IPS-18a (cell line): ENCODE measurements at regions not wholly inside any gene's neighbourhood (a gene's known extent, or its start where the extent isn't known, plus 50 kb on each side); places are given as distances from the start of the nearest gene placed in this dataset.
"Not testable (repeated sequence)": the region's sequence is repeated elsewhere in the genome, so short reads cannot be mapped to it uniquely, and the experiment has no call there.

ENCODE experiments used
- H3K27ac ChIP-seq: one replicate; pipeline ENCODE4 v1.5.1; 2013; ENCODE audit warnings: low read length
- H3K27me3 ChIP-seq: one replicate; pipeline ENCODE4 v1.6.1; 2013; ENCODE audit warnings: mild to moderate bottlenecking, low read length; ENCODE audit not compliant: control insufficient read depth, insufficient read depth
- H3K36me3 ChIP-seq: one replicate; pipeline ENCODE4 v1.6.1; 2013; ENCODE audit warnings: low read depth, low read length; ENCODE audit not compliant: control insufficient read depth
- H3K4me1 ChIP-seq: one replicate; pipeline ENCODE4 v1.6.1; 2013; ENCODE audit warnings: low read depth, low read length; ENCODE audit not compliant: control insufficient read depth
- H3K4me3 ChIP-seq: one replicate; pipeline ENCODE4 v1.5.1; 2013; ENCODE audit warnings: low read length
- H3K9ac ChIP-seq: one replicate; pipeline ENCODE4 v1.6.1; 2013; ENCODE audit warnings: mild to moderate bottlenecking, low read length, moderate library complexity
- H3K9me3 ChIP-seq: one replicate; pipeline ENCODE4 v1.6.1; 2013; ENCODE audit warnings: low read depth, low read length; ENCODE audit not compliant: control insufficient read depth

GRCh38 chr13:108077284-108077683, 138.1 kb downstream of the LIG4 start:
- H3K36me3 ChIP-seq: no peaks in the 10 kb centered on the region
- H3K9me3 ChIP-seq: peaks cover 10% of the 10 kb centered on the region
- no peak overlapping the region for H3K9ac ChIP-seq
- H3K27ac ChIP-seq: no peak overlapping the region
- no peak overlapping the region for H3K4me3 ChIP-seq
- H3K4me1 ChIP-seq: no peaks in the 10 kb centered on the region
- H3K27me3 ChIP-seq: no peaks in the 10 kb centered on the region

- H3K9me3 ChIP-seq: peaks cover 10% of the 10 kb centered on the region
- H3K4me3 ChIP-seq, H3K9ac ChIP-seq, H3K27me3 ChIP-seq, H3K4me1 ChIP-seq, H3K27ac ChIP-seq, H3K36me3 ChIP-seq: not testable (repeated sequence)
These were observed 140.9 kb downstream of the LIG4 start for GRCh38 chr13:108074429-108074828.

GRCh38 chr13:108070925-108071324, 144.4 kb downstream of the LIG4 start:
- Histone ChIP-seq H3K4me1 (no peaks in the 10 kb centered on the region), H3K36me3 (no peaks in the 10 kb centered on the region), H3K4me3 (no peak overlapping the region), H3K27ac (no peak overlapping the region), H3K9ac (no peak overlapping the region), H3K9me3 (peaks cover 2% of the 10 kb centered on the region), H3K27me3 (no peaks in the 10 kb centered on the region)

- H3K9ac ChIP-seq: no peak overlapping the region
- H3K4me3 ChIP-seq: no peak overlapping the region
- H3K36me3 ChIP-seq: no peaks in the 10 kb centered on the region
- H3K27me3 ChIP-seq: no peaks in the 10 kb centered on the region
- no peaks in the 10 kb centered on the region for H3K9me3 ChIP-seq
- no peaks in the 10 kb centered on the region for H3K4me1 ChIP-seq
- no peak overlapping the region for H3K27ac ChIP-seq
These were observed 144.8 kb downstream of the LIG4 start for GRCh38 chr13:108070491-108070890.

GRCh38 chr13:108069521-108070210, 145.7 kb downstream of the LIG4 start:
- no peak overlapping the region for H3K9ac ChIP-seq
- H3K27ac ChIP-seq: no peak overlapping the region
- no peaks in the 10 kb centered on the region for H3K27me3 ChIP-seq
- no peaks in the 10 kb centered on the region for H3K9me3 ChIP-seq
- H3K4me1 ChIP-seq: no peaks in the 10 kb centered on the region
- no peaks in the 10 kb centered on the region for H3K36me3 ChIP-seq
- no peak overlapping the region for H3K4me3 ChIP-seq

GRCh38 chr13:108064372-108064771, 151.0 kb downstream of the LIG4 start:
- H3K9me3 ChIP-seq, H3K4me3 ChIP-seq, H3K27me3 ChIP-seq, H3K36me3 ChIP-seq, H3K4me1 ChIP-seq, H3K9ac ChIP-seq, H3K27ac ChIP-seq: not testable (repeated sequence)

DNA sequence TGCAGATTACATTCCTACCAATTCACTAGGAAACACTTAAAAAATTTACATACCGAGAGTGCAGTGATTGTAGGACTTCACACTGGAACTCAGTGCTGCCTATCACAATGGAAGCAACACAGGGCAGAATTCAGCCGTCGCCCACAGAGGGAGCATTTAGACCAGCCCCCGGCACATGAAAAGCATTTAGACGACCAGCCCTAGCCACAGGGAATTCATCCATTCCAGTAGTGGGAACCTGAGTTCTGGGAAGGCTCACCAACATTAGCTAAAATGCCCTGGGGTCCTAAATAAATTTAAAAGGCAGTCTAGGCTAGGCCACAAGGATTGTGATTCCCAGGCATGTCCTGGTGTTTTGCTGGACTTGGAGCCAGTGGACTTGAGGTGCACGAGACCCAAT, 155.2 kb downstream of the LIG4 start:
- Histone ChIP-seq H3K4me3 (no peak overlapping the region), H3K27me3 (no peaks in the 10 kb centered on the region), H3K4me1 (peaks cover 4% of the 10 kb centered on the region)

GRCh38 chr13:108056278-108056677, 159.1 kb downstream of the LIG4 start:
- Histone ChIP-seq H3K4me1 (peaks cover 4% of the 10 kb centered on the region), H3K27me3 (no peaks in the 10 kb centered on the region), H3K9ac (no peak overlapping the region), H3K4me3 (no peak overlapping the region), H3K27ac (no peak overlapping the region), H3K9me3 (no peaks in the 10 kb centered on the region), H3K36me3 (no peaks in the 10 kb centered on the region)

More for the DNA sequence above, 155.2 kb downstream of the LIG4 start:
- Histone ChIP-seq H3K27ac (no peak overlapping the region), H3K9ac (no peak overlapping the region), H3K9me3 (peaks cover 9% of the 10 kb centered on the region), H3K36me3 (no peaks in the 10 kb centered on the region)

- H3K4me3 ChIP-seq: no peak overlapping the region
- no peak overlapping the region for H3K9ac ChIP-seq
- no peaks in the 10 kb centered on the region for H3K36me3 ChIP-seq
- no peaks in the 10 kb centered on the region for H3K9me3 ChIP-seq
- H3K27me3 ChIP-seq: no peaks in the 10 kb centered on the region
- H3K27ac ChIP-seq: no peak overlapping the region
- no peaks in the 10 kb centered on the region for H3K4me1 ChIP-seq
These were observed 166.1 kb downstream of the LIG4 start for GRCh38 chr13:108049211-108049610.

DNA sequence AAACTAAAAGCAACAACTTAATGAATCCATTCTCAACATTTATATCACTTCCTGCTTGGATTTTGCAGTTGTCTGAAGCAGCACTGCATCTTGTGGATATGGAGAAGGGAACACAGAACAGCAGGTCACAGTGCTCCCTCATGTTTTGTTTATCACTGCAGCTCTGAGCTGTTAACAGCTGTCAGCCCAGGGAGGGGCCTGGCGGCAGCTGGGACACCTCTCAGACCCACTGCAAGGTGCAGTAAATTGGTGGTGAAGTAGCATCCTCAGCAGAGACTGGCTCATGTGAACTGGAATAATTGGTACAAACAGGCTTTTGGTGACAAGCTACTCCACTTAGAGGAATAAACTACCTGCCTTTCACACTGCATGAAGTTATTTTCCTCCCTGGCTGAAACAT, 170.4 kb downstream of the LIG4 start:
- Histone ChIP-seq H3K4me1 (no peaks in the 10 kb centered on the region), H3K36me3 (no peaks in the 10 kb centered on the region), H3K9me3 (no peaks in the 10 kb centered on the region), H3K27ac (no peak overlapping the region), H3K4me3 (no peak overlapping the region), H3K9ac (no peak overlapping the region), H3K27me3 (no peaks in the 10 kb centered on the region)

DNA sequence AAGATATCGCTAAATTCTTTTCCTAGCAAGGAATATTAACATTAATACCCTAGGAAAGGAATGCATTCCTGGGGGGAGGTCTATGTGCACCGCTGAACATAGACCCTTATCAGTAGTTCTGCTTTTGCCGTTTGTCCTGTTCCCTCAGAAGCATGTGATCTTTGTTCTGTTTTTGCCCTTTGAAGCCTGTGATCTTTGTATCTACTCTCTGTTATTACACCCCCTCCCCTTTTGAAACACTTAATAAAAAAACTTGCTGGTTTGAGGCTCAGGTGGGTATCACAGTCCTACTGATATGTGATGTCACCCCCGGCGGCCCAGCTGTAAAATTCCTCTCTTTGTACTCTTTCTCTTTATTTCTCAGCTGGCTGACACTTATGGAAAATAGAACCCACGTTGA, 172.5 kb downstream of the LIG4 start:
- H3K36me3 ChIP-seq, H3K9ac ChIP-seq, H3K27ac ChIP-seq, H3K27me3 ChIP-seq, H3K9me3 ChIP-seq, H3K4me3 ChIP-seq, H3K4me1 ChIP-seq: not testable (repeated sequence)

DNA sequence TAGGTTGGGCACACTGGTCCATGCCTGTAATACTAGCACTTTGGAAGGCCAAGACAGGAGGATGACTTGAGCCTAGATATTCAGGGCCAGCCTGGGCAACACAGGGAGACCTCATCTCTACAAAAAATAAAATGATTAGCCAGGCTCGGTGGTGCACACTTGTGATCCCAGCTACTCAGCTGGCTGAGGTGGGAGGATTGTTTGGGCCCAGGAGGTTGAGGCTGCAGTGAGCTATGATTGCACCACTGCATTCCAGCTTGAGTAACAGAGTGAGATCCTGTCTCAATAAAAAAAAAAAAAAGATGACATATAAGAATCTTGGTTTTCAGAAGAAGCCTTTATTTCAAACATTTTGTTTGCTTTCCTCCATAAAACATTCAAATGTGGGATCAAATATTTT, 178.0 kb downstream of the LIG4 start:
- no peak overlapping the region for H3K9ac ChIP-seq
- no peaks in the 10 kb centered on the region for H3K27me3 ChIP-seq
- H3K9me3 ChIP-seq: no peaks in the 10 kb centered on the region
- H3K36me3 ChIP-seq: no peaks in the 10 kb centered on the region
- no peak overlapping the region for H3K4me3 ChIP-seq
- H3K27ac ChIP-seq: no peak overlapping the region
- peaks cover 2% of the 10 kb centered on the region for H3K4me1 ChIP-seq
